Esophagus muscularis mucosa (tissue), 4 donors: ENCODE measurements at regions not wholly inside any gene's neighbourhood (a gene's known extent, or its start where the extent isn't known, plus 50 kb on each side); places are given as distances from the start of the nearest gene placed in this dataset.

Experiments used
- DNase-seq: peaks from one replicate; pipeline ENCODE4 v3.0.0-alpha.2; 2017; ENCODE audit errors: extremely low spot score
- H3K27ac ChIP-seq, 4 donors: fragments of 200-600 bp; sonication (generic); replicated peaks in 1 of 4; 1 replicate in 3 of 4; 2 replicates in 1 of 4; pipeline ENCODE4 v1.5.1; 2016 to 2019; ENCODE audit warnings: mild to moderate bottlenecking in 1 of 4
- H3K27me3 ChIP-seq, 4 donors: fragments of 200-600 bp; sonication (generic); one replicate each; pipeline versions ENCODE4 v1.5.1 to v1.6.0; 2016 to 2019
- H3K36me3 ChIP-seq, 4 donors: fragments of 200-600 bp; sonication (generic); one replicate each; pipeline ENCODE4 v1.5.1; 2016 to 2019
- H3K4me1 ChIP-seq, 4 donors: fragments of 200-600 bp; sonication (generic); one replicate each; pipeline ENCODE4 v1.5.1; 2016 to 2019
- H3K4me3 ChIP-seq, 4 donors: fragments of 200-600 bp; sonication (generic); 1 replicate in 2 of 4; 2 replicates in 2 of 4; pipeline ENCODE4 v1.5.1; 2016 to 2019; ENCODE audit warnings: mild to moderate bottlenecking in 4 of 4, moderate library complexity in 1 of 4
- H3K9me3 ChIP-seq, 4 donors: fragments of 200-600 bp; sonication (generic); 1 replicate in 3 of 4; 2 replicates in 1 of 4; pipeline ENCODE4 v1.5.1; 2016 to 2019
- EP300 ChIP-seq: sonication (generic); formaldehyde crosslinking; IDR thresholded peaks from one replicate; pipeline ENCODE4 v1.6.1; 2017; ENCODE audit warnings: antibody characterized with exemption
- POLR2A ChIP-seq: fragments of 450-650 bp; IDR thresholded peaks from one replicate; pipeline ENCODE4 v1.6.1; 2017; ENCODE audit warnings: antibody characterized with exemption, moderate library complexity, mild to moderate bottlenecking, low read depth
- POLR2AphosphoS5 ChIP-seq, 2 donors: sonication (generic); formaldehyde crosslinking; IDR thresholded peaks; one replicate each; pipeline ENCODE4 v1.6.1; 2017; ENCODE audit warnings: antibody characterized with exemption in 2 of 2
- WGBS: methylation state at CpG from one replicate; pipeline ENCODE4 v1.1.5; 2018; 5-methylcytosine and 5-hydroxymethylcytosine counted together
- intact Hi-C: fragments of 100-400 bp; cut with DNase I; formaldehyde crosslinking; loops from one replicate; pipeline ENCODE4 v1.15.1; 2023
- TF ChIP-seq, protein P1 (sequence below), 3 experiments: fragments of 200-600 bp in 2 of 3; fragments of 450-650 bp in 1 of 3; sonication (generic) in 2 of 3; IDR thresholded peaks; one replicate each; pipeline ENCODE4 v1.5.1; 2017 to 2019; ENCODE audit warnings: antibody characterized with exemption in 3 of 3, mild to moderate bottlenecking in 2 of 3, moderate library complexity in 1 of 3

DNA sequence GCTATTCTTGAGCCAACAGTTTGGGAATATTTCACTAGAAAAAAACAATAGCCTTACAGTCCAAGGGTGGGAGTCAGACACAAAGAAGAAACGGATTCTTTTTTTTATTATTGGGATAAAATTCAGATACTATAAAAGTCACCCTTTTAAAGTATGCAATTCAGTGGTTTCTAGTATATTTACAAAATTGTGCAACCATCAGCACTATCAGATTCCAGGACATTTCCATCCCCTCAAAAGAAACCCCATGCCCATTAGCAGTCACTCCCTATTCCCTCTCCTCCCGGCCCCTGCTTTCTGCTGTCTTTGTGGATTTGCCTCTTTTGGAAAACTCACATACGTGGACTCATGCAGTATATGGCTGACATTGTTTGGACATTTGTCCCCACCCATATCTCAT is 134.4 kb downstream of the C16orf95 start:
- no peaks in the 10 kb centered on the region for H3K36me3 ChIP-seq
- no peak overlapping the region for H3K27ac ChIP-seq
- H3K9me3 ChIP-seq = no peaks in the 10 kb centered on the region
- WGBS = 79% methylated on average over 3 of the region's 3 CpGs
- H3K4me3 ChIP-seq = no peak overlapping the region
- no peak for DNase-seq
- intact Hi-C loops = no loop called here
- peaks cover 0 to 36% (median 0%) of the 10 kb centered on the region in 4 donors for H3K27me3 ChIP-seq
- peaks cover 2 to 16% (median 11%) of the 10 kb centered on the region in 4 donors for H3K4me1 ChIP-seq
- no peak for TF ChIP-seq POLR2AphosphoS5 (IDR thresholded peaks at IDR 0.05)
- TF ChIP-seq, protein P1, sequence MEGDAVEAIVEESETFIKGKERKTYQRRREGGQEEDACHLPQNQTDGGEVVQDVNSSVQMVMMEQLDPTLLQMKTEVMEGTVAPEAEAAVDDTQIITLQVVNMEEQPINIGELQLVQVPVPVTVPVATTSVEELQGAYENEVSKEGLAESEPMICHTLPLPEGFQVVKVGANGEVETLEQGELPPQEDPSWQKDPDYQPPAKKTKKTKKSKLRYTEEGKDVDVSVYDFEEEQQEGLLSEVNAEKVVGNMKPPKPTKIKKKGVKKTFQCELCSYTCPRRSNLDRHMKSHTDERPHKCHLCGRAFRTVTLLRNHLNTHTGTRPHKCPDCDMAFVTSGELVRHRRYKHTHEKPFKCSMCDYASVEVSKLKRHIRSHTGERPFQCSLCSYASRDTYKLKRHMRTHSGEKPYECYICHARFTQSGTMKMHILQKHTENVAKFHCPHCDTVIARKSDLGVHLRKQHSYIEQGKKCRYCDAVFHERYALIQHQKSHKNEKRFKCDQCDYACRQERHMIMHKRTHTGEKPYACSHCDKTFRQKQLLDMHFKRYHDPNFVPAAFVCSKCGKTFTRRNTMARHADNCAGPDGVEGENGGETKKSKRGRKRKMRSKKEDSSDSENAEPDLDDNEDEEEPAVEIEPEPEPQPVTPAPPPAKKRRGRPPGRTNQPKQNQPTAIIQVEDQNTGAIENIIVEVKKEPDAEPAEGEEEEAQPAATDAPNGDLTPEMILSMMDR (IDR thresholded peaks at IDR 0.05) = no peak

DNA sequence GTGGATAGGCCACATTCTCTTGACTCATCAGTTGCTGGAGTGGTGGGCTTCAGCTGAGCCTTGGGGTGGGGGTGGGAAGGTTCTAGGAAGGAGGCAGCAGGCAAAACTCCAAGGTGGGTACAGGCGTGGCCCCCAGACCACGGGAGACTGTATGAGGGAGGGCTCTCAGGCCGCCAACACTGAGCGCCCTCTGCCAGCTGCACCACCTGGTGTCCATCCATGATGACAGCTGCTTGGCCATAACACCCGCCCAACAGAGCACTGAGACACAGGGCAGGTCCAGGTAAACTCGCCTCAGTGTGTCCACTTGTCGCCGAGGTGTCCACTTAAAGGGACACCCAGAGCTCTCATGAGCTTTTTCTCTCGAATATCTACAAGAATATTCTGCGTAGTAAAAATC is 133.5 kb downstream of the C16orf95 start:
- TF ChIP-seq POLR2A (no peak), EP300 (no peak), POLR2AphosphoS5 (IDR thresholded peaks at IDR 0.05) (no peak)
- TF ChIP-seq, protein P1 (IDR thresholded peaks at IDR 0.05) = no peak
- DNase-seq = no peak
- H3K4me1 ChIP-seq = peaks cover 0 to 10% (median 7%) of the 10 kb centered on the region in 4 donors
- no peak overlapping the region for H3K4me3 ChIP-seq
- peaks cover 0 to 29% (median 0%) of the 10 kb centered on the region in 4 donors for H3K27me3 ChIP-seq
- intact Hi-C loops = no loop called here
- no peaks in the 10 kb centered on the region for H3K9me3 ChIP-seq
- 78% methylated on average over 8 of the region's 10 CpGs for WGBS
- H3K36me3 ChIP-seq = no peaks in the 10 kb centered on the region
- no peak overlapping the region for H3K27ac ChIP-seq

DNA sequence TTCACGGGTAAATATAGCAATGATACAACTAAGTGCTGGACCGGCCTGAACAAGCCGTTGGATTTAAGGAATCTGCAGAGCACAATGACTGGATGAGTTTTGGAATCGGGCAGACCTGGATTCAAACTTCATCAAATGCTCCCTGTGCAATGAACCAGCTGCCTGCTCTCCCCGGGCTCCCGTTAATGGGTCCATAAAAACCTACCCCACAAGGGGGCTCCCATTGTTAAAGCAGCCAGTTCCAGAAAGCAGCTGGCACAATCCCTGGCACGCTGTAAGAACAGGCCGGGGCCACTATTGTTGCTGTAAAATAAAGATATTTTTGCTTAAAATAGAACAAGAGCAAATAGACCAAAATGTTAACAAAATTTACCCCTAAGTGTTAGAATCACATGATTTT is 131.9 kb downstream of the C16orf95 start:
- no peaks in the 10 kb centered on the region for H3K36me3 ChIP-seq
- H3K4me1 ChIP-seq = no peaks in the 10 kb centered on the region
- no peak for TF ChIP-seq EP300
- TF ChIP-seq POLR2A = no peak
- TF ChIP-seq, protein P1 (IDR thresholded peaks at IDR 0.05) = no peak
- TF ChIP-seq POLR2AphosphoS5 (IDR thresholded peaks at IDR 0.05) = no peak
- WGBS = 71% methylated on average over 8 of the region's 8 CpGs
- no peak overlapping the region for H3K4me3 ChIP-seq
- peaks cover 0 to 10% (median 9%) of the 10 kb centered on the region in 4 donors for H3K9me3 ChIP-seq
- no peak for DNase-seq
- peaks cover 0 to 14% (median 0%) of the 10 kb centered on the region in 4 donors for H3K27me3 ChIP-seq
- H3K27ac ChIP-seq = no peak overlapping the region
- intact Hi-C loops = no loop called here

DNA sequence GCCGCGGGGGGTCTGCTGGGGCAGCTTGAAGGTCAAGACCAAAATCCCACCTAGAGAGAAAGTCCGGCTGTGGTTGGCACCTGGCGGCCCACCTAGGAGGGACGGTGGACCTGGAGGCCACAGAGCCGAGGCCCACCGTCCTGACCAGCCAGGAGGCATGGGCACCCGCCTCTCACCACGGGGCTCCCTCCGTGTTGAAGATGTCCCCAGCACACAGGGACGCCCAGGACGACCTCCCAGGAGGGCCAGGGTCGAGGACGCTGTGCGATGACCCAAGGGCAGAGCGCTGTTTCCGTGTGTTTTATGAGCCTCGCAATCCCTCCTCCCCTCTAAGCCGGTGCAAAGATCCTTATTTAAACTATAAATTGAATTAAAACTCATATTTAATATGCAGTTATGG is 131.2 kb downstream of the C16orf95 start:
- Histone ChIP-seq H3K27ac (no peak overlapping the region), H3K27me3 (peaks cover 0 to 14% (median 0%) of the 10 kb centered on the region in 4 donors), H3K4me1 (no peaks in the 10 kb centered on the region), H3K9me3 (peaks cover 0 to 17% (median 13%) of the 10 kb centered on the region in 4 donors), H3K4me3 (no peak overlapping the region), H3K36me3 (no peaks in the 10 kb centered on the region)
- no peak for TF ChIP-seq POLR2AphosphoS5 (IDR thresholded peaks at IDR 0.05)
- TF ChIP-seq, protein P1 (IDR thresholded peaks at IDR 0.05) = no peak
- TF ChIP-seq EP300 = no peak
- no peak for TF ChIP-seq POLR2A
- intact Hi-C loops = no loop called here
- WGBS = 95% methylated on average over 19 of the region's 19 CpGs
- no peak for DNase-seq

DNA sequence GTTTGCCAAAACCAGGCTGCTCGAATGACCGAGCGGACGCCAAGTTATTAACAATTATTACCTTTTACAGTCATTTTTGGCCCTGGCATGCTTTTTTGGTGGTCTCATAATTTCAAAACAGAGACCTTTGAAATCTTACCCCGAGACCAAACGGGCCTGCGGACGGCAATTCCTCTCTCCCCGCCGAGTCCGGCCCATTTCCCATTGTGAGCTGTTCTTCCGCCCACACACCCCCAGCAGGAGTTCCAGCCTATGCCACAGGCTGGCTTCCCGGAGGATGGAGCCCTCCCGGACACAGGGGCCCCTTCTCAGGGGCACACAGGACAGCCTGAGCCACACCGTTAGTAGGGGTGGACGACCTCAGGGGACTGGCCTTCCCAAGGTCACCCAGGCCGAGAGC is 130.7 kb downstream of the C16orf95 start:
- WGBS = 88% methylated on average over 16 of the region's 17 CpGs
- Histone ChIP-seq H3K9me3 (peaks cover 0 to 17% (median 13%) of the 10 kb centered on the region in 4 donors), H3K4me1 (no peaks in the 10 kb centered on the region), H3K27ac (no peak overlapping the region), H3K27me3 (peaks cover 0 to 16% (median 0%) of the 10 kb centered on the region in 4 donors), H3K36me3 (no peaks in the 10 kb centered on the region), H3K4me3 (no peak overlapping the region)
- intact Hi-C loops = no loop called here
- TF ChIP-seq EP300 (no peak), POLR2A (no peak), POLR2AphosphoS5 (IDR thresholded peaks at IDR 0.05) (no peak)
- TF ChIP-seq, protein P1 (IDR thresholded peaks at IDR 0.05) = no peak
- no peak for DNase-seq
